ENCODE measurements at regions not wholly inside any gene's neighbourhood (a gene's known extent, or its start where the extent isn't known, plus 50 kb on each side); places are given as distances from the start of the nearest gene placed in this dataset.

- WGBS, 2 donors = 43 to 70% methylated on average over 1 to 2 of the region's 2 CpGs
- TF ChIP-seq POLR2A (IDR thresholded peaks at IDR 0.05) (no peak), CTCF (IDR thresholded peaks at IDR 0.05) (no peak)
- no peaks in the 10 kb centered on the region for H3K4me1 ChIP-seq
- H3K27ac ChIP-seq = no peak overlapping the region
- intact Hi-C loops (cut with DNase I) = no loop called here
- H3K4me3 ChIP-seq = no peak overlapping the region
- H3K27me3 ChIP-seq = peaks cover 0 to 20% (median 0%) of the 10 kb centered on the region in 4 donors
- H3K36me3 ChIP-seq = no peaks in the 10 kb centered on the region
- no peak for DNase-seq
- H3K9me3 ChIP-seq = peaks cover 0 to 10% (median 0%) of the 10 kb centered on the region in 3 donors
Observed at GRCh38 chr10:130709415-130709814, 573.2 kb downstream of the GLRX3 start.

- Histone ChIP-seq H3K27me3 (peaks cover 0 to 26% (median 0%) of the 10 kb centered on the region in 4 donors), H3K27ac (no peak overlapping the region), H3K4me1 (no peaks in the 10 kb centered on the region), H3K9me3 (peaks cover 0 to 10% (median 0%) of the 10 kb centered on the region in 3 donors), H3K4me3 (no peak overlapping the region), H3K36me3 (no peaks in the 10 kb centered on the region)
- intact Hi-C loops (cut with DNase I) = no loop called here
- WGBS, 2 donors = 69 to 80% methylated on average over 13 to 14 of the region's 14 CpGs
- no peak for TF ChIP-seq CTCF (IDR thresholded peaks at IDR 0.05)
- no peak for TF ChIP-seq POLR2A (IDR thresholded peaks at IDR 0.05)
- DNase-seq = no peak
Observed at GRCh38 chr10:130711072-130711471, 574.9 kb downstream of the GLRX3 start.

GRCh38 chr10:130713135-130713534 is 576.9 kb downstream of the GLRX3 start:
- no peak for DNase-seq
- no peaks in the 10 kb centered on the region for H3K4me1 ChIP-seq
- no peaks in the 10 kb centered on the region for H3K36me3 ChIP-seq
- no peak overlapping the region for H3K4me3 ChIP-seq
- TF ChIP-seq CTCF (IDR thresholded peaks at IDR 0.05) (no peak), POLR2A (IDR thresholded peaks at IDR 0.05) (no peak)
- peaks cover 0 to 26% (median 0%) of the 10 kb centered on the region in 4 donors for H3K27me3 ChIP-seq
- intact Hi-C loops (cut with DNase I) = no loop called here
- no peak overlapping the region for H3K27ac ChIP-seq
- peaks cover 0 to 4% (median 0%) of the 10 kb centered on the region in 3 donors for H3K9me3 ChIP-seq
- 61 to 76% methylated on average over 4 of the region's 4 CpGs for WGBS, 2 donors

- Histone ChIP-seq H3K36me3 (no peaks in the 10 kb centered on the region), H3K4me1 (no peaks in the 10 kb centered on the region), H3K27me3 (peaks cover 0 to 26% (median 0%) of the 10 kb centered on the region in 4 donors), H3K27ac (no peak overlapping the region), H3K4me3 (no peak overlapping the region), H3K9me3 (no peaks in the 10 kb centered on the region)
- 88 to 93% methylated on average over 3 to 5 of the region's 8 CpGs for WGBS, 2 donors
- no peak for TF ChIP-seq POLR2A (IDR thresholded peaks at IDR 0.05)
- TF ChIP-seq CTCF (IDR thresholded peaks at IDR 0.05) = no peak
- intact Hi-C loops (cut with DNase I) = no loop called here
- no peak for DNase-seq
Observed at GRCh38 chr10:130713731-130714130, 577.5 kb downstream of the GLRX3 start.

GRCh38 chr10:130714742-130715467 is 578.7 kb downstream of the GLRX3 start:
- H3K4me3 ChIP-seq = no peak overlapping the region
- TF ChIP-seq POLR2A (IDR thresholded peaks at IDR 0.05) (no peak), CTCF (IDR thresholded peaks at IDR 0.05) (no peak)
- DNase-seq = no peak
- no peaks in the 10 kb centered on the region for H3K4me1 ChIP-seq
- H3K27me3 ChIP-seq = peaks cover 0 to 26% (median 0%) of the 10 kb centered on the region in 4 donors
- no peaks in the 10 kb centered on the region for H3K9me3 ChIP-seq
- 68 to 75% methylated on average over 12 to 13 of the region's 20 CpGs for WGBS, 2 donors
- H3K36me3 ChIP-seq = no peaks in the 10 kb centered on the region
- H3K27ac ChIP-seq = no peak overlapping the region
- intact Hi-C loops (cut with DNase I) = no loop called here
